Globus pallidus (tissue), 1 donor: ENCODE measurements at regions not wholly inside any gene's neighbourhood (a gene's known extent, or its start where the extent isn't known, plus 50 kb on each side); places are given as distances from the start of the nearest gene placed in this dataset.

Source experiments
- DNase-seq: peaks from one replicate; pipeline ENCODE4 v3.0.0-alpha.2; 2015; ENCODE audit warnings: low spot score

DNA sequence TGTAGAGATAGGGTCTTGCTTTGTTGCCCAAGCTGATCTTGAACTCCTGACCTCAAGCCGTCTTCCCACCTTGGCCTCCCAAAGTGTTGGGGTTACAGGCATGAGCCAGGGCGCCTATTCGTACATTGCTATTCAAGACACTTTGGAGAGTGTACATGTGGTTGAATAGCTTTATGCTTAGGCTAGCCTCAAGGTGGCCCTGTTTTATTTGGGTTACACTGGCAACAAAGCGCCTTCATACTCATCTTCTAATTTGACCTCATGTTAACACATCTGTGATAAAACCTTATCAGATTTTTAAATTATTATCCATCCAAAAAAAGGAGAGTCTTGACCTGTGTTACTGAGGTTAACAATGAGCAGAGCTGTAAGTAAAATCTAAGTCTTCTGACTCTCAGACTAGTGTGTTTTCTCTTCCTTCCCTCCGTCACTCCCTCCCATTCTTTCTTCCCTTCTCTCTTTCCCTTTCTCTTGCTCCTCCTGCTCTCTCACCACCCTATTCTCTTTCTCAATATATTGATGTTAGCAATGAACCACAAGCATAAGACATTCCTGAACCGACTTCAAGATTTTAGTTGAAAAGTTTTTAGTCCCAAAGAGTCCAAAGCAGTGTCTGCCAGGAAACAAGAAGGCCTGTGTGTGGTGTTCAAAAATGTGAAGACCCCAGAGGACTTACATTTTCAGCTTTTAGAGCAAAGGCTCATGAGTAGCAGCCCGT is 603.7 kb upstream of the CFAP20DC start:
- no peak for DNase-seq

DNA sequence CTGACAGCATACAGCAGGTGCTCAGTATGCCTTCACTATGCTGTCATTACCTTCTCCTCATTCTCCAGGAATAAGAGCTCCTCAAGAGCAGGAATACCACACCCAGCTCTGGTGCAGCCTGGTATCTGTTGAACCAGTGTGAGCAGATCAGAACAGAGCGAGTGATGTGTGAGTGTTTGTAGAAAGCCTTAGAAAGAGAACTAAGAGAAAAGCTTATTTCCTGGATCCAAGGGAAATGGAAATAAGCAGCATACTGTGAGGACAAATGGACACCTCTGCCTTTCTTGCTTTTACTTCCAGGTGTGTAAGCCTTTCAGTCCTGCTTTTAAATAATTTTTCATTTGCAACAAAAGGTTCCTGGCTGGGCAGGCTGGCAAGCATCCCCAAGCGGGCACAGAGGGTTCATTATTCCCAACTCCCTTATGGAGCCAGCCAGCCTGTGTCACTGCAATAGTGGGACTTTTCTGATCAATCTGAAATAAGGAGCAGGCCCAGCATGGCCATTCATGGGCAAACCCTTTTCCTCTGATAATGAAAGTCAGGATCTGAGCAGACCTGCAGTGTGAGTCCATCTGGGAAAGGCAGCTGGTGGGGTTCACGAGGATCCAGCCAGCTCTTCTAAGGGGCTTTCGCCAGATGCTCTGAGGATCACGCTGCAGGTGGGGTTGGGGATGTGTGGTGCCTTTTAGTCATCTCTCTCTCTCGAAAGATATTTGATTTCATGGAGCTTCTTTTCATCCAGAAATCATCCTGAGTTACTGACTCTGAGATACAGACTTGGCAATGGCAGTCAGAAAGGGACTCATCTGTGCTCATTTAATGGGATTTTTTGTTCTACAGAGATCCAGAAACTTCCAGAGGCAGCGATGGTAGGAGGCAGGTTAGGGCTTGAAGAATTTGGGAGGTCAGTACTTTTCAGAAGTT is 594.9 kb upstream of the CFAP20DC start:
- DNase-seq = peak; percentile 75

DNA sequence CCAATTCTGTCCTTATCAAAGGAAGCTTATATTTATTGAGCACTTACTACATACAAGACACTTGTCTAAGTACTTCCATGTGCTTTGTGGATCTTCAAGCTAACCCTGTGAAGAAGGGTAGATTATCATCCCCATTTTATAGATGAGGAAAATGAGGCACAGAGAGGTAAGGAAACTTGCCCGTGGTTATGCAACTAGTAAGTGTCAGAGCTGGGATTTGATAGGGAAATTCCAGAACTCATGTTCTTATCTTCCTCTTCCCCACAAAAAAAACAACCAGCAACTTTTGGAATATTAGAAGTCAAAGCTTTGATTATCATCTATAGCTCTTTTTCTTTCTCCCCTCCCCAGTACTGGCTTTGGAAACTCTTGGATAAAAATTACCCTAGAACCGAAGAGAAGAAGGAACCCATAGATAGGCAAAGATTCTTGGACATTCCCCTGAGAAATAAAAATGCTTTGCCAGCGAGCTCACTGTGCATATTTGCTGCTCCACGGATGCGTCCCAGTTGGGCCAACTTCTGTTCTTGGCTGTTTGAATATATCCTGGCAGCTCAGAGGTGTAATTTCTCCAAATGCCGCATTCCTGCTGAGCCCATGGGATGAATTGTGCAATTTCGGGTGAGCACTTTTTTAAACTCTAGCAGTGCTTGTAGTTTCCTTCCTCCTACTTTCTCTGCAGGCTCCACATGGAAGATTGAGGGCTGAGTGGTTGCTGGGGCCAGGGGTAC is 591.5 kb upstream of the CFAP20DC start:
- DNase-seq = no peak

DNA sequence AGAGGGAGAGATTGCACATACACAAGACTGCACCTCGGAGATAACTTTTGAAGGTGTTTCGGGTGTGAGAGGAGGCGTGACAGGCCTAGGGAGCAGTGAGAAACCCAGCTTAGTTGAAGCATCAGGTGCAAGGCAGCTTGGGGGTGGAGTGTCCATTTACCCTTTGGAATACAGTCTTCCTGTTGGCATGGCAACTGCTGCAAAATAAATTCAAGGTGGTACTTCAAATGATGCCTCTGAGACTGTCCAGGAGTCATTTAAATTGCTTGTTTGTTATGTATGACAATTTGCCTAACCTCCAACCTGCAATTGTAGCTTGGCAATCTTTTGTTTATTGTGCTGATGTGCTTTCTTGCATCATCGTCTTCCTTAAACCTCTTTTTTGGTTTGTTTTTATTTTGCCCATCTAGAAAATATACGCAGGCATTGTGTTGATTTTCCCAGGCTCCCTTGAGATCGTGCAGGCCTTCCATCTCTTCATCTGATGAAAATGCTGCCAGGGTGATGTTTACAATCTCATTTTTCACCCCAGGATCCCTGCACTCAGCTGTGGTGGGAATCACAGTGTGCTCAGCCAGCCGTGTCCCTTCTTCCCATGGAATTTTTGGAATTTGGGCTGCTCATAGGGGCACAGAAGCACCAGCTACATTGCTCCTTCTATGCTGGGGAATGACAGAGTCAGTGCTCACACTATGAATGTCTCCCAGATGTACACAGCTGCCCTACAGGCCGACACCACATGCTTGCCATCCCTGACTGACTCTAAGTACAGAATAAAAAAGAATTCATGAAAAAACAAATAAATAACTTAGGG is 583.1 kb upstream of the CFAP20DC start:
- no peak for DNase-seq

DNA sequence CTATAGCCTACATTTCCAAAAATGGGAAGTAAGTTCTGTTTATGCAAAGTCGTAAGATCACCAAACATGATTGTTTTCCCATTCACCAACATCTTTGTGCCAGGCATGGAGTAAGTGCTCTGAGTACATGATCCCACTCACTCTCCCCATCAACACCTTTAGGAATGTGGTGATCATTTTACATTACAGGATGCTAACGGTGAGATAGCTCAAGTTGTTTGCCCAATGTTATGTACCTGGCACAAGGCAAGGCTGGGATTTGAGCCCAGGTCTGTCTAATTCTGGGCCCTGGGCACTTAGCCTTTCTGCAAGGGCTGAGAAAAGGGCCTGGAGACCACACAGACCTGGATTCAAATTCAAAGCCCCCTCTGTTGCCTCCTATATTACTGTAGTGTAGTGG is 581.7 kb upstream of the CFAP20DC start:
- no peak for DNase-seq

DNA sequence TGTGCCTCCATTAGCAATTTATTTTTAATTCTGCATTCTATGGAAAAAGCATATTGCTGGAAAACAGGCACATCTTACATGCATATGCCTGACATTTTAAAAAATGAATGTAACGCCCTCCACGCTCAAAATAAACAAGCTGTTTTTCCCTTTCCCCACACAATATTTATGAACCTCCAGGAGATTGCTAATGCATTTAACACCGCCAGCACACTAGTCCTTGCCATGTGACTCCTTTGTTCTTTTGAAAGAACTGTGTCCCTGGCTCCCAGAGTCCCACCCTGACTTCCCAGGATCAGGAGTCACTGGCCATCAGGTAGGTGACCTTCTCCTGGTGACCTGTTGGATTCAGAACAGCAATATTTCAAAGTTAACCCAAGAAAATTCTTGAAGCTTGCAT is 571.2 kb upstream of the CFAP20DC start:
- DNase-seq = no peak

DNA sequence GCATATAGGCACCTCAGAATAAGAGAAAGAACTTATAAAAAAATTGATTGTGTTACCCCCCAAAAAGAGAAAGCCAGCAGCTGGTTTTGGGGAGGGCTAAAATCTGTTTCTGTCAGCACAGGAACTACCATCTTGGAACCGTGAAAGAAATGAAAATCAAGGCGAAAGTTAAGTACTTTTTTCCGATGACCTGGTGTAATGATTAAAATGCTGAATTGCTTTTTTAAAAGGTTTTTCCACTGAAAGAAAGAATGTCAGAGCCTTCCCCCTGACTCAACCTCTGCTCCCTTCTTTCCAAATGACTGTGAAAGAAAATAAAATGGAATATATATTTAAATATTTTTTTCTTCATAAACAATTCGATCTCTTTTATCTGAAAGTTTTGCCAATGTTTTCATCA is 570.5 kb upstream of the CFAP20DC start:
- no peak for DNase-seq

DNA sequence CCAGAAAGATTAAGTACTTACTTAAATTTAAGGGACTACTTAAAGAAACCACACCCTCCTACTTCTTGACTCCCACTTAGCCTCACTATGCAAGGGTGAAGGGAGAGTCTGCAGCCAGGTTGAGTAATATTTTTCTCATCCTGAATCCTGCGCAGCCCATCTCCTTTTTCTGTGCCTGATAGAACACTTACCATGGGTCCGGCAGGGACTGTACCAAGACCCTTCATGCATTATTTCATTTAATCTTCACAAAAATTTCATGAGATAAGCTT is 562.6 kb upstream of the CFAP20DC start:
- no peak for DNase-seq

DNA sequence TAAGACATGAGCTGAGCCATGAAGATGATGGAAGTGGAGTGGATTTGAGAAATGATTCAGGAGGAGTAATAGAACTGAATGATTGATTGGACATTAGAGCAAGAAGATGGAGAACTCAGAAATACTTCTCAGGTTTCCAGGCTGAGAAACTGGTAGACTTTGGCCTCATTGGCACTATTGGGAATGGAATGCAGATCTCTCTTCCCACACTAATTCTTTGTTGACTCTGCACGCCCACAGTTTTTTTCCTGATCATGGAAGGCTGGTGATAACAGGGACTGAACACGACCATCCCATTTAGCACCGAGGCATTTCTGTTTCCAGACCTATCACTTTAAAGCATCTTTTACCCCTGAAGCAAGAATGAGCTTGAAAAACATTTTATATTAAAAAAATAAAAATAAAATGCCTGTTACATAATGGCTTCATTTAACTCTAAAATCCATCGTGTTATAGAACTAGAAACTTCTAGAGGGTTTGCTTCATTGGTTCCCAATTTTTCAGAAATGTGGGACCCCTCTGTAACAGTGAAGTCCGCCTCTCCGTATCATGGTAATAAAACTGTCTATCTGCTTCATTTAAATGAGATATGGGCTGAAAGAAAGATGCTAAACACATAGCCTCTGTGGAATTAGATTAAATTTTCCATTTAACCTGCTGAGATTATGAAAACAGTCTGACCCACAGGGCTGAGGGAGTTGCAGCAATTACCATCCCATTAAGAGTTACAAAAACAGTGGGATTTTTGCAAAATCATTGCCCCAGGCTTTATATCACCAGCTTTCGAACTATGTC is 562.0 kb upstream of the CFAP20DC start:
- DNase-seq = no peak

DNA sequence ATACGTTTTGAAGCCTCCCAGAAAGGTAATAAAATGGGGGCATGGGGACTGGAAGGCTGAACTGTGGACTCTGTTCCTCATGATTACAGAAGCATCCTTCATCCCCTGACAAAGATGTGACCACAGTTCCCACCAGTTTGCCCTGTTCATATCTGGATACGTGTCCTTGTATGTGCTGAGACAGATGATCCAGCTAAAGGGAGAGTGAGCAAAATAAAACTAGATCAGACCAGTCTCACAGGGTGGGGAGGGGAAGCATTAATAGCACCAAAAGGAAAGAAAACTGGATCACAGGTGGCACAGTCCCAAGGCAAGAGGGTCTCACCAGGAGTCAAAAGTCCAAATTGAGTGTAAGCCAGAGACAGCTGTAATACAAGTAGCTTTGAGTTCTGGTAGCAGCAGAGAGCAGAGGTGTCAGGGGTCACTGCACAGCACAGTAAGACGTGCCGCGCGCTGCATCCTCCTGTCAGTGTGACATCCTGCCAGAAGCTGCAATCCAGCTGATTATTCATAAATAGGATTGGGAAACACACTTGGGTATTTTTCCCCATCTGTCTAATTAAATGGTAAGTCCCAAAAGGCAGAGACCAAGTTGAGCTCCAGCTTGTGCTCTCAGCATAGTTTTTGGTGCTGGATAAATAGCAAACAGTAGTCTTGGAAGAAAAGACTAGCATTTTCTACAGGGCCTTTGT is 560.0 kb upstream of the CFAP20DC start:
- DNase-seq = no peak

DNA sequence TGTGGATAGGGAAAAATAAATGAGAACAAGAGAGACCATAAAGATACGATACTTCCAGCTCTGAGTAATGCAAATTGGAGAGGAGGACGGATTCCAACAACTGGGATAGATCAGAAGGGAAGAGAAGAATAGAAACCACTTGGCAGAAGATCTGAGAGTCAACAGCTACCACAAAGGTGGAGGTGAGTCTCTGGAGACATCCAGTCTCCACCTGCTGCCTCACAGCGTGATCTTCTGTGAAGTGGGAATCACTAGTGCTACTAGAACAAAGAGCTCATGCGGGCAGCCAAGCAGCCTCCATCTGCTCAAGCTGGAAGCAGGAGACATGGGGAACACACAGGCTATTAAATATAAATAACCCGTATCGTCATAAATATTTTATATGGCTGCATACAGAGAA is 558.5 kb upstream of the CFAP20DC start:
- DNase-seq = no peak

DNA sequence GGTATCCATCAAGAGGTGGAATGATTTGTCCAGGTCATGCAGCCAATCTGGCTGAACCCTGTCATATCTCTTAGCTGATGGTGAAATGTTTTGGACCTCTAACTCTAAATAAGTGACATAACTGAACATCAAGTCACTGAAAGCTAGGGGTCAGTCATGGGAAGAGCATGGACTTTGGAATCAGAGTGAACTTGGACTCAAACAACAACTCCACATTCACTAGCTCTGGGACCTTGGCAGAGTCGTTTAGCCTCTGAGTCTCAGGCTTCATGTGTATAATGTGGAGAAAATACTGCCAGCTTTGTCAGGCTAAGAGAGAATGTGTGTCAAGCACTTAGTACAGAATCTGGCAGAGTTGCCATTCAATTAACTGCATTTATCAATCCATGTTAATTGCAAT is 557.8 kb upstream of the CFAP20DC start:
- DNase-seq = peak; percentile 50

DNA sequence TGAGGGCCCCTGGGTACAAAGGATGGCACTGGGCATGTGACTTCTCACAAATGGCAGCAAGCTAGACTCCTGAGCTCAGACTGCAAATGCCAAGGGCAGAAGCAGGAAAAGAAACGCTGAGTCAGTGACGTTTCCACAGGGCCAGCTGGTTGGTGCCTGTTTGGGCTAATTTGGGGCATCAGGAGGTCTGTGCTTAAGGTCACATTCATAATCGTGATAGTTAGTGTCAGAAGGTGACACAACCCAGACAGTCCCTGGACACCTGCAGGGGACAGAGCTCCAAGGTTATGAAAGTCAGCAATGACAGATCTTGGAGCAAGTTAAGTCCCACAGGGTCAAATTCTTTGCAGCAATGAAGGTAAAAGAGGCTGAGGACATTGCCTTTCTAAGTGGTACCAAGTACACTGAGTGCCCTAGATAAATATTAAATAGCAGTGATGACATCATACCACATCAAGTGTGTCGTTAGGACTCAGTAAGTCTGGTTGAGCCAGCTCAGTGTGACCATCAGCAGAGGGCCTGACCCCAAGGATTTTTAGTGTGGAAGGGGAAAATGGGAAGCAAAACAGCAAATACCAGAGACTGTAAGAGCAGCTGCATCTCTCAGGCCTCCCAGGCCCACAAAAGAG is 556.9 kb upstream of the CFAP20DC start:
- no peak for DNase-seq

DNA sequence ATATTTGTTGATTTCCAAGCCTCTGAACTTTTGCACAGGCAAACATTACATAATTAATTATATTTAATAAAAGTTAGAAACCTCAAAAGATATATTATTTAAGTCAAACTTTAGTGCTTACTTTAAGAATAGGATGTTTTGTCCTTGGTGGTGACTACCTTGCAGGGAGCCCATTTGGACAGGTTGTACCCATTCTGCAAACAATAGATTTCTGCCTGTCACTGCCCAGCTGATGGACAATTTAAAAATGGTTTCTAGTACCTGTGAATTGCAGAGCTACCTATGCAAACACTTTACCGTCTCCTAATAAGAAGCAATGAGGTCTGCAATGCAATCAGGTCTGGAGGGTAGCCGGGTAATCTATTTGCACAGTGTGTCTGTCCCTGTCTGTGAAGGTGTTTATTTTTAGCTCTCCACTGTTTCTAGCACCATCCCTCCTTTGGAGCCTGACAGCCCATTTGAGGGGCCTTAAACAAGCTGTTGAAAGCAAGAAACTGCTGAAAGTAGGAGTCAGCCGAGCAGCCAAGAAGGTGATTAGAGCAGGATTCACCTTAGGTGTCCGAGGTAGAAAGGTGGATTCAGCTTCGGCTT is 556.2 kb upstream of the CFAP20DC start:
- DNase-seq = no peak

DNA sequence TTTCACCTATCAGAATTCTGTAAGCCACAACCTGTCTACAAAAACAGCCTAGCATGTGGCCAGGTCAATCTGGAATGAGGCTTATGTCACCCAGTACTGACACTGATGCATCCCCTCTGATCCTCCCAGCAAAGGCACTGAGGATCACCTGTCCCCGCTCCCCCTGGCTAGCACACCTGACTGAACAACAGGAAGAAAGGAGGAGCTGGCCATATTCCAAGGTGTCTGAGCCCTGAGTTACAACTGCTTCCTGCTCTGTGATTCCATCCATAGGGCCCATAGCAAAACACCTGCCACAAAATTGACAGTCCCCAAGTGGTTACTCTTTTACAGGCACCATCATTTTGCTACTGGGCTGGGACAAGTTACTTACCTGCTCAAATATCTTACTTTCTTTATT is 555.5 kb upstream of the CFAP20DC start:
- DNase-seq = no peak

DNA sequence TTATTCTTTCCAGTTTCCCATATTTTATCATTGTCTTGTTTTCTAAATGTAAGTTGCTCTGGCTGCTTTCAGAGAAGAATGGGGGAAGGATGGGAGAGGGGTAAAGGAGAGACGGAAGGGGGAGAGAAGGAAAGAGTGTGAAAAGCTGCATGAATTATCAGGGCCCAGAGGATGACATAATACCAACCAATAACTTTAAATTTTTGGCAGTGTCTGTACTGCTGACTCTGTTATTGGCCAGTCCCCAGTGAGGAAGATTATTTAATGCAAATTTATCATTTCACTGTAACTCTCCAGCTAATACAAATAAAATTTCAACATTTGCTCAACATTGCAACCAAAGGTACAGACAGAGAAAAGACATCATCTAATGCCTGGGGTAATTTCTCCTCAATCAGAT is 551.7 kb upstream of the CFAP20DC start:
- DNase-seq = no peak

DNA sequence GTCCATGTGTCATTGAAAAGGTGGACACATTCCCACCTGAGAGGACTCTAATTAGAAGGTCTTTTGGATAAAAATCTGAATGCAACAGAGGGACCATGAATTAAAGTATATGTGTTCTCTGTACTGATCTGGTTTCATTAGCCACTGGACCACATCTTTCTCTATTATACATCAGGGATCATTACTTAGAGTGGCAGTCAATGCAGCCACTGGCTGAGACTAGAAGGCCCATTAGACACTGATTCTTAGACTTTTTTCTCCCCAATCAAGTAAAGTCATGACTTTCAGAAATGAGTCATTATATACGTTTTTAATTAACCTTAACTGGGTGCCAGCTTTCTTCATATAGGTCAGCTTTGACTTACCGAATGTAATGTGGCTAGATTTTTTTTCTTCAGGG is 550.8 kb upstream of the CFAP20DC start:
- DNase-seq = no peak

DNA sequence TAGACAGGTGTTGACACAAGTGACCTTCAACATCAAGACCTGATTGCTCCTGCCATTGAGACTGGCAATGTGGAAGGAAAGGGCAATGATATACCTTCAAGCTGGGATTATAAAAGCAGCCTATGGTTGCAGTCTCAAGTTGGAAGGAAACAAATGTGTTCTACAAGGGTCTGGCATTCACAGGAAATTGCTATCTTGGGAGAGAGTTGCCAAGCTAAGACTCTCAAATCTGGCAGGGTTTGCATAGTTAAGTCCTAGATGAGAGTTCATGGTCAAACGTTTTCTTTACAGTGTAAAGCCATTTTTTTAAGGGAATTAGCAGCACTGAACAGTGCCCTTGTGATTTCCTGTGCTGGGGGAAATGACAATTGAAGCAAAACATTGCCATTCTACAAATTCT is 546.9 kb upstream of the CFAP20DC start:
- DNase-seq = no peak

DNA sequence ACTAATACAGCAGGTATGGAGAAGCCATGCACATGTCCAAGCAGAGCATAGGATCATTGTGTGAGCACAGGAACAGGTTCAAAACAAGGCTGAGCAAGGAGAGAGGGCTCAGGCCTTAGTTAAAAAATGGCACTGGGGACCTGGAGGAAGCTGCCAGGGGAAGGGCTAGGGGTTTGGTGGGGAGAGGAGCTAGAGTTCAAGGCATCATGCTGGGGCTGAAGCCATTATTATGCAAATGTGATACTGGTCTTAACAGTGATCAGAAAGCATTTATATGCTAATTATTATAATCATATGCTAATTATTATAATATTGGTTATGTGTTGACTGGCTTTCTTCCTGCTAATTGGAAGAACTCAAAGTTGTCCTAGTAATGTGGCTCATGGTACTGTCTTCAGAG is 546.0 kb upstream of the CFAP20DC start:
- DNase-seq = no peak

DNA sequence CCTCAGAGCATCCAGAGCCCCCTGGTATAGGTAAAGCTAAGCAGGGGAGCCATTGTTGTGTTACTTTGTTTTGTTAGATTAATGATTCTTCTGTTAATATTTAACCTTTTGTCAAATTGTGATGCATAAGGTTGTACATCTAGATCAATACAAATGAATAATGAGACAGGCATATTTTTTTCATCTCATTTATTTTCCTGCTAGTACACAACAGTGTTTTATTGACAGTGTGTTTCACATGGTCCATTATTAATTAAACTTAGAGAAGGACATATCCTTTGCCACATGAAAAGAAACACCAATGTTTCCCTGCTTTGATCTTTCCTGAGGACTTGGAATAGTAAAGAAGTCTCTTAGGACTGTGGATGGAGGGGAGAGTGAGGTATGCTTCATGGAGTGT is 543.6 kb upstream of the CFAP20DC start:
- no peak for DNase-seq
